ENCODE measurements at regions not wholly inside any gene's neighbourhood (a gene's known extent, or its start where the extent isn't known, plus 50 kb on each side); places are given as distances from the start of the nearest gene placed in this dataset.

DNA sequence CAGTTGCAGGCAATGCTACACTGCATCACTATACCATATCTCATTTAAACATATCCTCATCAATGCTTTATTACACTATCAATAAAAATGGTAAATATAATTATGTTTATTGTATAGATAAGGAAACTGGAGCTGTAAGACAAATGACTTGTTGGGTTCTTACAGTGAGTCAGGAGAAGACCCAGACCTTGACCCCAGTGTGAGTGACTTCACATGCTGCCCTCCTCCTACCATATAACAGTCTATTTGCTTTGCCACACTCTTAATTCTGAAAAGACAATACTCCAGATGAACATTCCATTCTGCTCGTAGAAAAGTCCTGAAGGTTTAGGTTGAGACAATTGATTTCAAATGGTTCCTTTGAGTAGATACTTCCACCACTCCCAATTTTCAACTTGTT, 550.5 kb downstream of the PLPP3 start (continued):
- TF ChIP-seq, protein P1, sequence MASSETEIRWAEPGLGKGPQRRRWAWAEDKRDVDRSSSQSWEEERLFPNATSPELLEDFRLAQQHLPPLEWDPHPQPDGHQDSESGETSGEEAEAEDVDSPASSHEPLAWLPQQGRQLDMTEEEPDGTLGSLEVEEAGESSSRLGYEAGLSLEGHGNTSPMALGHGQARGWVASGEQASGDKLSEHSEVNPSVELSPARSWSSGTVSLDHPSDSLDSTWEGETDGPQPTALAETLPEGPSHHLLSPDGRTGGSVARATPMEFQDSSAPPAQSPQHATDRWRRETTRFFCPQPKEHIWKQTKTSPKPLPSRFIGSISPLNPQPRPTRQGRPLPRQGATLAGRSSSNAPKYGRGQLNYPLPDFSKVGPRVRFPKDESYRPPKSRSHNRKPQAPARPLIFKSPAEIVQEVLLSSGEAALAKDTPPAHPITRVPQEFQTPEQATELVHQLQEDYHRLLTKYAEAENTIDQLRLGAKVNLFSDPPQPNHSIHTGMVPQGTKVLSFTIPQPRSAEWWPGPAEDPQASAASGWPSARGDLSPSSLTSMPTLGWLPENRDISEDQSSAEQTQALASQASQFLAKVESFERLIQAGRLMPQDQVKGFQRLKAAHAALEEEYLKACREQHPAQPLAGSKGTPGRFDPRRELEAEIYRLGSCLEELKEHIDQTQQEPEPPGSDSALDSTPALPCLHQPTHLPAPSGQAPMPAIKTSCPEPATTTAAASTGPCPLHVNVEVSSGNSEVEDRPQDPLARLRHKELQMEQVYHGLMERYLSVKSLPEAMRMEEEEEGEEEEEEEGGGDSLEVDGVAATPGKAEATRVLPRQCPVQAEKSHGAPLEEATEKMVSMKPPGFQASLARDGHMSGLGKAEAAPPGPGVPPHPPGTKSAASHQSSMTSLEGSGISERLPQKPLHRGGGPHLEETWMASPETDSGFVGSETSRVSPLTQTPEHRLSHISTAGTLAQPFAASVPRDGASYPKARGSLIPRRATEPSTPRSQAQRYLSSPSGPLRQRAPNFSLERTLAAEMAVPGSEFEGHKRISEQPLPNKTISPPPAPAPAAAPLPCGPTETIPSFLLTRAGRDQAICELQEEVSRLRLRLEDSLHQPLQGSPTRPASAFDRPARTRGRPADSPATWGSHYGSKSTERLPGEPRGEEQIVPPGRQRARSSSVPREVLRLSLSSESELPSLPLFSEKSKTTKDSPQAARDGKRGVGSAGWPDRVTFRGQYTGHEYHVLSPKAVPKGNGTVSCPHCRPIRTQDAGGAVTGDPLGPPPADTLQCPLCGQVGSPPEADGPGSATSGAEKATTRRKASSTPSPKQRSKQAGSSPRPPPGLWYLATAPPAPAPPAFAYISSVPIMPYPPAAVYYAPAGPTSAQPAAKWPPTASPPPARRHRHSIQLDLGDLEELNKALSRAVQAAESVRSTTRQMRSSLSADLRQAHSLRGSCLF (CRISPR knock-in tag; IDR thresholded peaks at IDR 0.05; ENCODE audit: borderline replicate concordance) = no peak
- TF ChIP-seq, protein P2, sequence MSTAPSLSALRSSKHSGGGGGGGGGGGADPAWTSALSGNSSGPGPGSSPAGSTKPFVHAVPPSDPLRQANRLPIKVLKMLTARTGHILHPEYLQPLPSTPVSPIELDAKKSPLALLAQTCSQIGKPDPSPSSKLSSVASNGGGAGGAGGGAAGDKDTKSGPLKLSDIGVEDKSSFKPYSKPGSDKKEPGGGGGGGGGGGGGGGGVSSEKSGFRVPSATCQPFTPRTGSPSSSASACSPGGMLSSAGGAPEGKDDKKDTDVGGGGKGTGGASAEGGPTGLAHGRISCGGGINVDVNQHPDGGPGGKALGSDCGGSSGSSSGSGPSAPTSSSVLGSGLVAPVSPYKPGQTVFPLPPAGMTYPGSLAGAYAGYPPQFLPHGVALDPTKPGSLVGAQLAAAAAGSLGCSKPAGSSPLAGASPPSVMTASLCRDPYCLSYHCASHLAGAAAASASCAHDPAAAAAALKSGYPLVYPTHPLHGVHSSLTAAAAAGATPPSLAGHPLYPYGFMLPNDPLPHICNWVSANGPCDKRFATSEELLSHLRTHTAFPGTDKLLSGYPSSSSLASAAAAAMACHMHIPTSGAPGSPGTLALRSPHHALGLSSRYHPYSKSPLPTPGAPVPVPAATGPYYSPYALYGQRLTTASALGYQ (CRISPR knock-in tag; IDR thresholded peaks at IDR 0.05) = no peak
- TF ChIP-seq MATR3 (CRISPR knock-in tag; IDR thresholded peaks at IDR 0.05) (no peak), POLR2AphosphoS5 (IDR thresholded peaks at IDR 0.05; ENCODE audit: low read depth, low read length) (no peak), SIN3B (IDR thresholded peaks at IDR 0.05; ENCODE audit: low read length) (no peak)

DNA sequence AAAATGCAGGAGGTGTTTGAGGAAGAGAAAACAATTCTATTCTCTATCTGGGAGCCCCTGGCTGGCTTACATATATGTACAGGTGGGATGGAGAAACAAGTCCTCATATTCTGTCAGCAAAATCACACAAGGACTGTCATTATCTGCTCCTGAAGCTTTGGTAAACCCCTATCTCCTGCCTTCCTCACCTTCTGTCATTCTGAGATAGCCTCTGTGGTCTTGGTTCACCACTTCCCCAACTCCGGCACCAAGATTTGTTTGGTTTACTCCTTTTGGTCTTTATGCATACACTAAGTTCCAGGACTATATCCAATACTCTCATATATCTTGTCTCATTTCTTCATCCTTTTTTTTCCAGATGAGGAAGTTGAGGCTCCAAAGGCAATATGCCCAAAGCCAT, 551.1 kb downstream of the PLPP3 start:
- no peaks in the 10 kb centered on the region for H4K20me1 ChIP-seq (ENCODE audit: insufficient read depth, low read length)
- no peak overlapping the region for H2AFZ ChIP-seq (ENCODE audit: low read length)
- no peaks in the 10 kb centered on the region for H3K79me2 ChIP-seq (ENCODE audit: insufficient read depth, low read length)
- no peak for TF ChIP-seq KLF16 (CRISPR knock-in tag; IDR thresholded peaks at IDR 0.05)
- H3K36me3 ChIP-seq (replicated peaks in 1 of 2; ENCODE audit: control insufficient read depth in 1 of 2, insufficient read depth in 2 of 2, low read length in 2 of 2) = no peaks in the 10 kb centered on the region
- H3K4me1 ChIP-seq (ENCODE audit: insufficient read depth, low read length) = no peaks in the 10 kb centered on the region
- 89% methylated on average over 1 of the region's 1 CpG for WGBS (ENCODE audit: low lambda C conversion rate)
- H3K4me2 ChIP-seq (ENCODE audit: low read depth, low read length) = no peak overlapping the region
- no peak overlapping the region for H3K27ac ChIP-seq (ENCODE audit: extremely low read length, insufficient read depth, low read length)
- ATAC-seq (no peak), FAIRE-seq (no peak), DNase-seq (ENCODE audit: low spot score) (no peak)
- intact Hi-C loops (cut with micrococcal nuclease; ENCODE audit: unreplicated experiment) (no loop called here), in situ Hi-C loops (cut with HindIII; ENCODE audit: extremely low pct_ligation_motif_present, low pct_unique_long_range_greater_than_20kb) (no loop called here)
- no peaks in the 10 kb centered on the region for H3K9me3 ChIP-seq (ENCODE audit: low read length)
- CTCF ChIA-PET (ENCODE audit: low intra/inter-chr PET ratio, low total read pairs) = no interaction called here
- H3K9ac ChIP-seq (ENCODE audit: insufficient read depth, low read depth, low read length) = no peak overlapping the region
- BruUV-seq (replicated peaks) = no TSS peak
- H3K4me3 ChIP-seq (replicated peaks in 1 of 3; ENCODE audit: insufficient read depth in 1 of 3, low read depth in 2 of 3, low read length in 3 of 3) = no peak overlapping the region
- no peaks in the 10 kb centered on the region; a peak in 1 of 5 replicates for H3K27me3 ChIP-seq (ENCODE audit: control insufficient read depth in 1 of 2, insufficient read depth in 2 of 2, low read length in 2 of 2)
- POLR2A ChIA-PET = no interaction called here
